GM21526 (cell line): ENCODE measurements at regions not wholly inside any gene's neighbourhood (a gene's known extent, or its start where the extent isn't known, plus 50 kb on each side); places are given as distances from the start of the nearest gene placed in this dataset.

Experiments
- ATAC-seq: cut with Tn5 transposase; IDR thresholded peaks from one replicate; pipeline ENCODE4 v1.9.1; 2021; ENCODE audit warnings: moderate library complexity; ENCODE audit not compliant: unreplicated experiment, low FRiP score

GRCh38 chr6:142500250-142500786, 198.5 kb downstream of the ADGRG6 start:
- ATAC-seq, result no peak

GRCh38 chr6:142501795-142502194, 200.0 kb downstream of the ADGRG6 start:
- ATAC-seq, result no peak

- no peak for ATAC-seq
These were observed 205.3 kb downstream of the ADGRG6 start for GRCh38 chr6:142507065-142507464.

DNA sequence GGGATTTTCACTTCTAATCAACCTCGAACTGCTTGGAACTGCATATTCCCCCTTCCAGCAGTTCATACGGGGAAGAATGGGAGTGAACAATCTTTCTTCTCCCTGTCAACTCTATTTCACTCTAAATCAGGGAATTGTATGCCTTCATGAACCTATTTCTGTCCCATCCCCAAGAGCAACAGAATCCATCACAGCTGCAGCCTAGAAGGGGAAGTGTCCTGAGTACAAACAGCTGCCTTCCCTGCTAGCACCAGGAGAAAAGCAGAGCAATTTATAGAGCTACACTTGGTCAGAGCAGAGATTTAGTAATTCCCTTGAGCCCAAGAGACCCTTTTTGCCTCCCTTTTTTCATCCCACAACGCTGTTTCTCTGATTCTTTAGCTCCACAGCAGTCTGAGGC, 208.4 kb downstream of the ADGRG6 start:
- ATAC-seq, result no peak

DNA sequence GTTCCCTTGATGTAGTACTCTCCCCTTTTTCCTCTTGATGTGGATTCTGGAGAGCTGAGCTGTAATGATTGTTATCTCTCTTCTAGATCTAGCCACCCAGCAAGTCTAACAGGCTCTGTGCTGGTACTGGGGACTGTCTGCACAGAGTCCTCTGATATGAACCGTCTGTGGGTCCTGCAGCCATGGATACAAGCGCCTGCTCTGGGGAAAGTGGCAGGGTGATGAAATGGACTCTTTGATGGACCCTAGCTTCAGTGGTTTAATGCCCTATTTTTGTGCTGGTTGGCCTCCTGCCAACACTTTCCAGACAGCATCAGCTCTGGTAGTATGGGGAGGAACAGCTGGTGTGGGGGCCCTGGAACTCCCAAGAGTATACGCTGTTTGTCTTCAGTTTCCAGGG, 216.3 kb downstream of the ADGRG6 start:
- no peak for ATAC-seq

- ATAC-seq, result no peak
These were observed 217.0 kb downstream of the ADGRG6 start for GRCh38 chr6:142518761-142519160.

- ATAC-seq, result no peak
These were observed 220.0 kb downstream of the ADGRG6 start for GRCh38 chr6:142521791-142522190.

DNA sequence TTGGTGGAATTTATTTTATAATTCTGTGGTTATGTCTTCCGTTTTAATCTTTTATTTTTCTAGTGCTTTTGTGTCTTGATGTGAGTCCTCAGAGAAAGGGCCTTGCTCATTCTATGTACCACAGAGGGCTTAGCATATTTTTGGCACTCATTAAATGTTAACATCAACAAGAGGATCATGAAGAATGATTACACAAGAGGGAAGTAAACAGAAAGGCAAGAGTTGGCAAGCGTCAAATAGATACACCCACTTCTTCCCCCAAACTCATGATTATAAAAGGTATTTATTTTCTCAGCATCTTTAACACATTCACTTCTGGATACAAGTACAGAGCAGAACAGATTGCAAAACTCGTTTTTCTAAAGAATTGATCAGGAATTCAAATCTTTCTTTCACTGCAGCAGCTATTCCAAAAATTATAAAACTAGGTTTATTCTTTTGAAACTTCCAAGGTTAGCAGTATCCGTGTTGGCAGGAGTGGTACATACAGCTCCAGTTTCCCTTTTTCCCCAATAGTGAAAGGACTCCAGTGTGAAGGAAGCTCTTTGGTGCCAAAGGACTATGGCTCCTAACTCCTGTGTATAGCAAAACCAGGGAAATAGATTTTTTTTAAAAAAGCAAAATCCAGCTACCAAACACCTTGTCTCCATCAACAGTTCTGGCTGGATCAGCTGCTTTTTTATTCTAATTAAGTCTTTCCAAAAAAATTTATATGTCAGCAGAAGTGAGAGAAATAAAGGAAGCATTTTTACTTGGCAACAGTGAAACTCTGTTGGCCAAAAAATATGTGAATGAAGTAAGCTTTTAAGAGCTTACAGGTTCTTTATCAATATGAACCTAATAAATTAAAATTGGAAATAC, 221.9 kb downstream of the ADGRG6 start:
- ATAC-seq, result no peak

DNA sequence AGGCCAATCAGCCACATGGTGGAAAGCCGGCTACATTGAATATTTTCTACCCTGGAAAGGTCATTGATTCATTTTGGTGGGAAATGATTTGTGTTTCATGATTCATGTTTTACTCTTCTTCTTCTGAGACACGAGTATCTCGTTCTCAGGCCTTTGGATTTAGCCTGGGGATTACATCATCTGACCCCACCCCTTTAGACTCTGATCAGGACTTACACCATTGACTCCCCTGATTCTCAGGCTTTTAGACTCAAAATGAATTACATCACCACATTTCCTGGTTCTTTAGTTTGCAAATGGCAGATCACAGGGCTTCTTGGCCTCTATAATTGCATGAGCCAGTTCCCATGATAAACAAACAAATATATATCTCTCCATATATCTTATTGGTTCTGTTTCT, 228.8 kb downstream of the ADGRG6 start:
- ATAC-seq, result no peak

- no peak for ATAC-seq
These were observed 229.9 kb downstream of the ADGRG6 start for GRCh38 chr6:142531727-142532126.

DNA sequence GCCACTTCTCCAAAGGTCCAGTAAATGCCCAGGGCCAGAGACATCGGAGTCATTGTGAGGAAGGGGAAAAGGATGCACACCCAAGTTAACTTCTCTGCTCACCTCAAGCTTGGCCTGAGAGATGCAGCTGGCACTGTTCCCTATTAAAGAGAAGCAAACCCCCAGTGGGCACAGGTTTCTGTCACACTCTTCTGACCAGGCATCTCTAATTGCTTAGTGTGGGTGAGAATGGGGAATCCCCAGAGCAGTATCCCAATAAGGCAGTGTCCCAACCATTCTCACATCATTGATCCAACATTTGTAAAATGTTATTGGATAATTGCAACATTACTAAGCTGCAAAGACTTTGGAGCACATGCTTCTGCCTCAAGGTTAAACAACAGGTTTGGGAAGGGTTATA, 232.3 kb downstream of the ADGRG6 start:
- ATAC-seq, result no peak

DNA sequence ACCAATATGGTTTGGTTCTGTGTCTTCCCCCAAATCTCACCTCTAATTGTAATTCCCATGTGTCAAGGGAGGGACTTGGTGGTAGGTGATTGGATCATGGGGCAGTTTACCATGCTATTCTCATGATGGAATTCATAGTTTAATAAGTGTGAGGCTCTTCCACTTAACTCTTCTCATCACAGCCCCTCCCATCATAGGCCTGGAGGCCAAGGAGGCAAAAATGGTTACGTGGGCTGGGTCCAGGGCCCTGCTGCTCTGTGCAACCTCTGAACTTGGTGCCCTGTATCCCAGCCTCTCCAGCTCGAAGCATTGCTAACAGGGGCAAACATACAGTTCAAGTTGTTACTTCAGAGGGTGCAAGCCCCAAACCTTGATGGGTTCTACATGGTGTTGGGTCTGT, 232.7 kb downstream of the ADGRG6 start:
- ATAC-seq, result no peak

- no peak for ATAC-seq
These were observed 236.0 kb downstream of the ADGRG6 start for GRCh38 chr6:142537612-142538478.

- ATAC-seq, result no peak
These were observed 241.0 kb downstream of the ADGRG6 start for GRCh38 chr6:142542704-142543233.

DNA sequence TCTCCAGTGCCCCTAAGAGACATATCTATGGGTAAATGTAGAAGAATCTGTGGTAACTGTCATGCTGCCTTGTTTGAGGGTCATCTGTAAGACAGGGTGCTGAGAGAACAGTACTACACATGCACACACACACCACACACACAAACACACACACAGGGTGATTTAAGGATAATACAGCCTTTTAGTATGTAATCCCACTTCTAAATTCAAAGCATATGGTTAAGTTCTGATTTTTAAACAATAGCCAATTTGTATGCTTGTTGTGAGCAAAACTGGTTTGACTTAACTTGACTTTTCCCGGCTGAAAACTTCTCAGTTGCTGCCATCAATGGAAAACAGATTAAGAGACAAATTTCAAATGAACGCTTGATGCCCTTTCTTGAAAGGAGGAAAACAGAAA, 241.8 kb downstream of the ADGRG6 start:
- ATAC-seq, result no peak

DNA sequence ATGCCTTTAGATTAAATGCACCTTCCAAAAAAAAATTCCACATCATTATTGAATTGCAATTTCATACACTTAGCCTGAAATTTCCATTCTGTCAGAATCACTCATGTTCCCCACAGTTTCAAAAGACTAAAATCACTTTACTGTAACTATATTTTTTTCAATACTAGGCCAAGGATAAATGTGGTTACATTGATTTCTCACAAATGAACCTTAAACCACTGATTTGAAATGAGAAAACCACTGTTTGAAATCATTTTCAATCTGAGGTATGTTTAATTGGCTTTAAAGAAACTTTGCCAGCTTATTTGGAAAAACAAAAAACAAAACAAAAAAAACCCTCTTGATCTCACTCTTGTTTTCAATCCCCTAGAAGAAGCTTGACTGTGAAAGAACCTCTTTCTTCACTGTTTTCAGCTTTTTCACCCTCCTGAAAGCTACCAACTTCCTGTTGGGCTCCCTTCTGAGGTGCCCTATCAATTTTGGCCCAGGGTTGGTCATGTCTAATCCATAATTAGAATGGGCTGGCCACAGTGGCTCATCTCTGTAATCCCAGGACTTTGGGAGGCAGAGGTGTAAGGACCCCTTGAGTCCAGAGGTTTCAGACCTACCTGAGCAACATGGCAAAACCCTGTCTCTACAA, 242.5 kb downstream of the ADGRG6 start:
- ATAC-seq, result no peak

DNA sequence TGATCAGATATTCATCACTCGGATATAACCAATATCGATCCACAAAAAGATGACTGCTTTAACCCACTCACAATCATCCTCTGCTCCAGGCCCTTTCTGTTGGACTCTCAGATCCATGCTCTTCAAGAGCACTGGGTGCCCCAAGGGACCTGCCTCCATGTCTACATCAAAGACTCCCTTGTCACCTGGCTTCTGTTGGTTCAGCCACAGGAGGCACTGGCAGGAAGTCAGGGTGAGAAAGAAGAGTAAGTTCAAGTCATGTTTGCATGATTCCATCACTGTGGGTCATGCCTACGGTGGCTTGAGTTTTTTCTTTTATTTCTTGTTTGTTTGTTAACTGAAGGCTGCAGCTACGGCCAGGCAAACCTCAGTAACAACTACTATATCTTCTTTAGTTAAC, 243.3 kb downstream of the ADGRG6 start:
- ATAC-seq, result no peak

DNA sequence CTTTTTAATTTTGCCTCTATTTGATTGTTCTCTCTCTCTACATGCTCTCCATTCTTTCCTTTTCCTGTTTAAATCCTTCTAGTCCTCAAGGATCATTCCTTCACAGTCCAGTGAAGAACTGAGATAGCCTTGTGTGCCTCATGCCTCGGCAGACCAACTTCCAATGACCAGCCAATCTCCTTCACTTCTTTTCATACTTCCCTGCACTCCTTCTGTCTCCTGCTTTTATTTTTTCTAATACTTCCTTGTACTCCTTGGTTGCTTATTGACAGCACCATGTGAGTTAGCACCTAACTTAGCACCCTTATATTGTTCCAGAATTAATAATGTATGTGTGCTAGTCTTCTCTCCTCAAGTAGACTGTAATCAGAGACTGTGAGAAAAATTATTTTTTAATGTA, 246.8 kb downstream of the ADGRG6 start:
- ATAC-seq, result no peak

DNA sequence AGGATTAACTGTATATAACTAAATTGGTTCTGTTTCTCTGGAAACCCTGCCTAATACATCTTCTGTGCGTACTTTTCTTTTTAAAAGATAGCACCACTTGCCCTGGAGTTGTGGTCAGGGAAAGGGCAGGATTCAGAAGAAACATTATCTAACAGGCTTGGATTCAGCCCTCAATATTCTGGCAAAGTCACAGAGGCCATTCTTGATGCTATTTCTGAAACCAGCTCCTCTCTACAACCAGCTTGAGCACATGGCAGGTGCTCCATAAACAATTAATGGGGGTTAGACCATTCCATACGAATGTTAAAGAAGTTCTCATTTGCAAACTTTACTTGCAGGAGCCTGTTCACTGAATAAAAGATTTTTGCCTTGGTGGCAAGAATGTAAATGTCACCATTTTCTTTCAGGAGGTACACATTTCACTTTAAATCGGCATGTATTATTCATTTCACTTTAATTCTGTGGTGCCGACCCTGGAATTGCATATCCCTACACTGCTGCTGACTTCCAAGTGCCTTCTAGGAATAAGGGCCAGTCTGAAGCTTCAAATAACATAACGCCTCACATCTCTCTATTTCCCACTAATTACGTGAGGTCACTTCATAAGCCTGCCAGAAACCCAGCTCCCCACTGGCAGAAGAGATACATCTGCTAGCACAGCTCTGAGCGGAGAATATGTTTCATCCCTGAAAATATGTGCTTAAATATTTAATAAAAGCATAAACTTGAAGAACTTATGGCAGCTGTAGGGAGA, 248.7 kb downstream of the ADGRG6 start:
- no peak for ATAC-seq

DNA sequence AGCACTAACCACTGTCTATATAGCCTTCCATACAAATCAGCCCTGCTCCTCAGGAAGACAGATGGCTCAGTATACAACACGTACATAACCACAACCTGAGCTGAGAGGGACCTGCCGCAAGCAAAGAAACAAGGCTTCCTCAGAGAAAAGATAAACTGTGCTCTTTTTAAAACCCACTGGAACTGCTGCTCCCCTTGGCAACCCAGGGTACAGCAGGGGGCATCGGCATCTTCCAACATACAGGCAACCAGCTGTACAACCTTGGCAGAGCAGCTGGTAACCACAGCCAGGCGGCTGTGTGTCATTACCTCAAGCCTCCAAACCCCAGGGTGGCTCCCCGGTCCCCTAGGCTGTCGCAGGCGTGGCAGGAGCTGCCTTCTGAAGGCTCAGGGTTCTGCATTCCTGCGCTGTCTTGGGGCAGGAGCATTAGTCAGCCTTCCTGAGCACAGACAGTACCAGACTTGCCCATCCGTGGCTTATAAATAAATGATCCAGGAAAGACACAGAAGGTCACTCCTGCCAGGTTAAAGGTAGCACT, 249.5 kb downstream of the ADGRG6 start:
- no peak for ATAC-seq
